ENCODE measurements at regions not wholly inside any gene's neighbourhood (a gene's known extent, or its start where the extent isn't known, plus 50 kb on each side); places are given as distances from the start of the nearest gene placed in this dataset.

DNA sequence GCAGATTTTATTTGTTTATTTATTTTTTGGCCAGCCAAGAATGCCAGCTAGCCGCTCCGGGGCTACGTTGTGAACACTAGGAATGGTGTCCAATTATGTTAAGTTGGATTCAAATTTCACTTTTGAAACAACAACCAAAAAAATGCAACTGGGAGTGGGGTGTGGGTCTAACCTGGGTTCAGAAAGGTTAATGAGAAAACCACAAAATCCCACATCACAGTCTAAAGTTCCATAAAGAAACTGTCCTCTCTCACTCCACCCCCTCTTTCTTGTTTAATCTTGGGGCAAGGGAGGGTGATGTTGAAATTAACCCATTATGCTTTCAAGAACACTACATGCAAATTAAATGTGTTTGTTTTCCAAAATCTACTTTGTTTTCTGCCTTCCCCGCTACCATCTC lies 77.2 kb downstream of the LINC00237 start (continued):
- TF ChIP-seq SIX4 (CRISPR knock-in tag; IDR thresholded peaks at IDR 0.05): 0 out of 2 replicates have a peak, but pooled peaks have one; percentile 19
- TF ChIP-seq ATM (IDR thresholded peaks at IDR 0.05; ENCODE audit: borderline replicate concordance): no peak
- TF ChIP-seq ASH2L (IDR thresholded peaks at IDR 0.05; ENCODE audit: insufficient read length, low read depth, low read length): peak; percentile 34
- 0 out of 2 replicates have a peak, but pooled peaks have one; percentile 27 for TF ChIP-seq GFI1 (CRISPR knock-in tag; IDR thresholded peaks at IDR 0.05; ENCODE audit: borderline replicate concordance)
- TF ChIP-seq, protein P1, sequence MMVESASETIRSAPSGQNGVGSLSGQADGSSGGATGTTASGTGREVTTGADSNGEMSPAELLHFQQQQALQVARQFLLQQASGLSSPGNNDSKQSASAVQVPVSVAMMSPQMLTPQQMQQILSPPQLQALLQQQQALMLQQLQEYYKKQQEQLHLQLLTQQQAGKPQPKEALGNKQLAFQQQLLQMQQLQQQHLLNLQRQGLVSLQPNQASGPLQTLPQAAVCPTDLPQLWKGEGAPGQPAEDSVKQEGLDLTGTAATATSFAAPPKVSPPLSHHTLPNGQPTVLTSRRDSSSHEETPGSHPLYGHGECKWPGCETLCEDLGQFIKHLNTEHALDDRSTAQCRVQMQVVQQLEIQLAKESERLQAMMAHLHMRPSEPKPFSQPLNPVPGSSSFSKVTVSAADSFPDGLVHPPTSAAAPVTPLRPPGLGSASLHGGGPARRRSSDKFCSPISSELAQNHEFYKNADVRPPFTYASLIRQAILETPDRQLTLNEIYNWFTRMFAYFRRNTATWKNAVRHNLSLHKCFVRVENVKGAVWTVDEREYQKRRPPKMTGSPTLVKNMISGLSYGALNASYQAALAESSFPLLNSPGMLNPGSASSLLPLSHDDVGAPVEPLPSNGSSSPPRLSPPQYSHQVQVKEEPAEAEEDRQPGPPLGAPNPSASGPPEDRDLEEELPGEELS (CRISPR knock-in tag; IDR thresholded peaks at IDR 0.05): 0 out of 2 replicates have a peak, but pooled peaks have one; percentile 17
- TF ChIP-seq, protein P2, sequence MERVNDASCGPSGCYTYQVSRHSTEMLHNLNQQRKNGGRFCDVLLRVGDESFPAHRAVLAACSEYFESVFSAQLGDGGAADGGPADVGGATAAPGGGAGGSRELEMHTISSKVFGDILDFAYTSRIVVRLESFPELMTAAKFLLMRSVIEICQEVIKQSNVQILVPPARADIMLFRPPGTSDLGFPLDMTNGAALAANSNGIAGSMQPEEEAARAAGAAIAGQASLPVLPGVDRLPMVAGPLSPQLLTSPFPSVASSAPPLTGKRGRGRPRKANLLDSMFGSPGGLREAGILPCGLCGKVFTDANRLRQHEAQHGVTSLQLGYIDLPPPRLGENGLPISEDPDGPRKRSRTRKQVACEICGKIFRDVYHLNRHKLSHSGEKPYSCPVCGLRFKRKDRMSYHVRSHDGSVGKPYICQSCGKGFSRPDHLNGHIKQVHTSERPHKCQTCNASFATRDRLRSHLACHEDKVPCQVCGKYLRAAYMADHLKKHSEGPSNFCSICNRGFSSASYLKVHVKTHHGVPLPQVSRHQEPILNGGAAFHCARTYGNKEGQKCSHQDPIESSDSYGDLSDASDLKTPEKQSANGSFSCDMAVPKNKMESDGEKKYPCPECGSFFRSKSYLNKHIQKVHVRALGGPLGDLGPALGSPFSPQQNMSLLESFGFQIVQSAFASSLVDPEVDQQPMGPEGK (CRISPR knock-in tag; IDR thresholded peaks at IDR 0.05): peak; percentile 29; the same call in 1 of the 2 replicates
- peak; percentile 33; the same call in 1 of the 2 replicates for TF ChIP-seq HNF4A (CRISPR knock-in tag; IDR thresholded peaks at IDR 0.05)
- no peak for TF ChIP-seq LCORL (IDR thresholded peaks at IDR 0.05)
- 0 out of 2 replicates have a peak, but pooled peaks have one; percentile 25 for TF ChIP-seq LCORL (CRISPR knock-in tag; IDR thresholded peaks at IDR 0.05)
- peak in 1 of 2 experiments; percentile 36; a peak in 1 of 4 replicates for TF ChIP-seq EP300 (IDR thresholded peaks at IDR 0.05; ENCODE audit: low read depth in 2 of 2, low read length in 2 of 2)
- no peak for TF ChIP-seq EP300 (CRISPR knock-in tag; IDR thresholded peaks at IDR 0.05; ENCODE audit: borderline replicate concordance)
- no peak for TF ChIP-seq SRSF1 (optimal IDR thresholded peaks at IDR 0.05; ENCODE audit: low read depth, low read length)
- no peak for TF ChIP-seq SIN3B (IDR thresholded peaks at IDR 0.05; ENCODE audit: low read length)
- TF ChIP-seq, protein P3, sequence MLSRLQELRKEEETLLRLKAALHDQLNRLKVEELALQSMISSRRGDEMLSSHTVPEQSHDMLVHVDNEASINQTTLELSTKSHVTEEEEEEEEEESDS (CRISPR knock-in tag; IDR thresholded peaks at IDR 0.05; ENCODE audit: borderline replicate concordance): no peak
- TF ChIP-seq ZSCAN20 (CRISPR knock-in tag; IDR thresholded peaks at IDR 0.05; ENCODE audit: borderline replicate concordance): no peak
- TF ChIP-seq, protein P4, sequence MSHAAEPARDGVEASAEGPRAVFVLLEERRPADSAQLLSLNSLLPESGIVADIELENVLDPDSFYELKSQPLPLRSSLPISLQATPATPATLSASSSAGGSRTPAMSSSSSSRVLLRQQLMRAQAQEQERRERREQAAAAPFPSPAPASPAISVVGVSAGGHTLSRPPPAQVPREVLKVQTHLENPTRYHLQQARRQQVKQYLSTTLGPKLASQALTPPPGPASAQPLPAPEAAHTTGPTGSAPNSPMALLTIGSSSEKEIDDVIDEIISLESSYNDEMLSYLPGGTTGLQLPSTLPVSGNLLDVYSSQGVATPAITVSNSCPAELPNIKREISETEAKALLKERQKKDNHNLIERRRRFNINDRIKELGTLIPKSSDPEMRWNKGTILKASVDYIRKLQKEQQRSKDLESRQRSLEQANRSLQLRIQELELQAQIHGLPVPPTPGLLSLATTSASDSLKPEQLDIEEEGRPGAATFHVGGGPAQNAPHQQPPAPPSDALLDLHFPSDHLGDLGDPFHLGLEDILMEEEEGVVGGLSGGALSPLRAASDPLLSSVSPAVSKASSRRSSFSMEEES (CRISPR knock-in tag; IDR thresholded peaks at IDR 0.05): no peak
- no peak for TF ChIP-seq ZNF674 (CRISPR knock-in tag; IDR thresholded peaks at IDR 0.05; ENCODE audit: low read depth)
- TF ChIP-seq ETV5 (CRISPR knock-in tag; IDR thresholded peaks at IDR 0.05; ENCODE audit: borderline replicate concordance): no peak
- no peak for TF ChIP-seq ADNP (CRISPR knock-in tag; IDR thresholded peaks at IDR 0.05)
